ENCODE measurements at regions not wholly inside any gene's neighbourhood (a gene's known extent, or its start where the extent isn't known, plus 50 kb on each side); places are given as distances from the start of the nearest gene placed in this dataset.

- TF ChIP-seq POLR2A (IDR thresholded peaks at IDR 0.05; ENCODE audit: low read length) (no peak), GATA1 (IDR thresholded peaks at IDR 0.05; ENCODE audit: low read depth, low read length) (no peak)
Measured at GRCh38 chr13:62551588-62551987, 1135.9 kb upstream of the PCDH20 start.
